ENCODE measurements at regions not wholly inside any gene's neighbourhood (a gene's known extent, or its start where the extent isn't known, plus 50 kb on each side); places are given as distances from the start of the nearest gene placed in this dataset.

DNA sequence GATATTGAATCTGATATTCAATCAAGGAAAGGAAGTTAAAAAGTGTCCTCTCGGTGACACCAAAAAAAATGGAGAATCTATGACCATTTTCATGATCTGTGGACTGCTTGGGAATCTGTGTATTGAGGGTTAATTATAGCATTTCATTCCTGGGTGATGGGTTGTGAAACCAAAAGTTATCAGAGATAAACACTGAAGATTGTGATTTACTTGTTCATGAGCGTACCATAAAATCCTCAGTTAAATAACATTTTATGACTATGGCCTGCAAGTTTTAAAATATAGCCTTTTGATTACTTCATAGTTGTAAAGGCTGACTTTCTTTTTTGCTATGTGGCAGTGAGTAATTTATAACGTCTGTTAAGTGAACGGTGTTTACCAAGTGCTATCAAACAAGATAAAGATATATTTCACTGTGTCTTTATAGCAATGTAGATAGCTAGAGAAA, 267.9 kb upstream of the SEMA6A start:
- Histone ChIP-seq H3K27me3 (replicated peaks; ENCODE audit: insufficient read depth) (no peaks in the 10 kb centered on the region), H3K4me1 (ENCODE audit: control insufficient read depth in 1 of 2, low read depth in 2 of 2) (no peaks in the 10 kb centered on the region), H3K9me3 (no peaks in the 10 kb centered on the region), H3K27ac (no peak overlapping the region), H3K4me3 (no peak overlapping the region), H3K36me3 (no peaks in the 10 kb centered on the region)
- ATAC-seq (ENCODE audit: insufficient number of reproducible peaks, low FRiP score, low read depth) (no peak), DNase-seq (ENCODE audit: low spot score) (no peak)
- TF ChIP-seq, protein P1, sequence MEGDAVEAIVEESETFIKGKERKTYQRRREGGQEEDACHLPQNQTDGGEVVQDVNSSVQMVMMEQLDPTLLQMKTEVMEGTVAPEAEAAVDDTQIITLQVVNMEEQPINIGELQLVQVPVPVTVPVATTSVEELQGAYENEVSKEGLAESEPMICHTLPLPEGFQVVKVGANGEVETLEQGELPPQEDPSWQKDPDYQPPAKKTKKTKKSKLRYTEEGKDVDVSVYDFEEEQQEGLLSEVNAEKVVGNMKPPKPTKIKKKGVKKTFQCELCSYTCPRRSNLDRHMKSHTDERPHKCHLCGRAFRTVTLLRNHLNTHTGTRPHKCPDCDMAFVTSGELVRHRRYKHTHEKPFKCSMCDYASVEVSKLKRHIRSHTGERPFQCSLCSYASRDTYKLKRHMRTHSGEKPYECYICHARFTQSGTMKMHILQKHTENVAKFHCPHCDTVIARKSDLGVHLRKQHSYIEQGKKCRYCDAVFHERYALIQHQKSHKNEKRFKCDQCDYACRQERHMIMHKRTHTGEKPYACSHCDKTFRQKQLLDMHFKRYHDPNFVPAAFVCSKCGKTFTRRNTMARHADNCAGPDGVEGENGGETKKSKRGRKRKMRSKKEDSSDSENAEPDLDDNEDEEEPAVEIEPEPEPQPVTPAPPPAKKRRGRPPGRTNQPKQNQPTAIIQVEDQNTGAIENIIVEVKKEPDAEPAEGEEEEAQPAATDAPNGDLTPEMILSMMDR (IDR thresholded peaks at IDR 0.05): no peak

- TF ChIP-seq, protein P1 (IDR thresholded peaks at IDR 0.05): no peak
- no peak overlapping the region for H3K4me3 ChIP-seq
- H3K27ac ChIP-seq: no peak overlapping the region
- DNase-seq (ENCODE audit: low spot score) (no peak), ATAC-seq (ENCODE audit: insufficient number of reproducible peaks, low FRiP score, low read depth) (no peak)
- no peaks in the 10 kb centered on the region for H3K9me3 ChIP-seq
- H3K36me3 ChIP-seq: no peaks in the 10 kb centered on the region
- no peaks in the 10 kb centered on the region for H3K27me3 ChIP-seq (replicated peaks; ENCODE audit: insufficient read depth)
- H3K4me1 ChIP-seq (ENCODE audit: control insufficient read depth in 1 of 2, low read depth in 2 of 2): no peaks in the 10 kb centered on the region
Measured at GRCh38 chr5:116841734-116842133, 267.1 kb upstream of the SEMA6A start.

GRCh38 chr5:116838011-116838536, 263.5 kb upstream of the SEMA6A start:
- Histone ChIP-seq H3K9me3 (no peaks in the 10 kb centered on the region), H3K36me3 (no peaks in the 10 kb centered on the region), H3K4me1 (ENCODE audit: control insufficient read depth in 1 of 2, low read depth in 2 of 2) (no peaks in the 10 kb centered on the region), H3K27me3 (replicated peaks; ENCODE audit: insufficient read depth) (no peaks in the 10 kb centered on the region), H3K27ac (no peak overlapping the region), H3K4me3 (no peak overlapping the region)
- TF ChIP-seq, protein P1 (IDR thresholded peaks at IDR 0.05): no peak
- no peak for ATAC-seq (ENCODE audit: insufficient number of reproducible peaks, low FRiP score, low read depth)
- no peak for DNase-seq (ENCODE audit: low spot score)

DNA sequence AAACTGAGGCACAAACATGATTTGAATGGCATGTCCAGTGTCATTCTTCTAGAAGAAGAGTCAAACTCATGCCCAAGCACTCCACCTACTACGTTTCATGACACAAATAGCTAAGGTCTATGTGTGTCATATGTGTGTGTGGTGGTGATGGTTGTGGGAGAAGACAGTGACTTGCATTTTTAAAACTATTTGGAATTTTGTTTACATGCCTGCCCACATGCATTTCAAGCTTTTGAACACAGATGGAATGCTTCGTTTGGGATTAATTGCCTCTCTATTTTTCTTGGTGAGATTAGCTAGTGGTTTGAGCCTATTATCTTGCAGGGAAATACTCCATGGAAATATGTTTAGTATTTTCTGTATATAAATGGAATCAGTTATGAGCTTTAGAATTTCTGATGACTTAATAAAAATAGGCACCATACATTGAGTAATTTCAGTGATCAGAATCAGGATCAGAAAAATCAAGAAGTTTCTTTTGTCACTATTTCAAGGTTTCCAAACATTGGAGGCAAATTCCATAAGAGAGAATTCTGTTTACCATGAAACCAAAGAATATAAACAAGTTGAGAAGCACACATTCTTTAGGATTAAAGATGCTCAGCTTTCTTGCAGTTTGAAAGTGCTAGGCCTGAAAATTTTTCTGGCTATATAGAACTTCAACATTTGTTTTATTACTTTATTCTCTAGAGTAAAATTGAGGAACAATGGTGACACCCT, 260.3 kb upstream of the SEMA6A start:
- no peaks in the 10 kb centered on the region for H3K36me3 ChIP-seq
- H3K9me3 ChIP-seq: no peaks in the 10 kb centered on the region
- no peaks in the 10 kb centered on the region for H3K4me1 ChIP-seq (ENCODE audit: control insufficient read depth in 1 of 2, low read depth in 2 of 2)
- no peak for ATAC-seq (ENCODE audit: insufficient number of reproducible peaks, low FRiP score, low read depth)
- H3K27me3 ChIP-seq (replicated peaks; ENCODE audit: insufficient read depth): no peaks in the 10 kb centered on the region
- H3K4me3 ChIP-seq: no peak overlapping the region
- no peak for DNase-seq (ENCODE audit: low spot score)
- no peak overlapping the region for H3K27ac ChIP-seq
- TF ChIP-seq, protein P1 (IDR thresholded peaks at IDR 0.05): no peak

GRCh38 chr5:116830079-116830478, 255.5 kb upstream of the SEMA6A start:
- Histone ChIP-seq H3K4me3 (no peak overlapping the region), H3K27me3 (replicated peaks; ENCODE audit: insufficient read depth) (no peaks in the 10 kb centered on the region), H3K9me3 (no peaks in the 10 kb centered on the region), H3K4me1 (ENCODE audit: control insufficient read depth in 1 of 2, low read depth in 2 of 2) (no peaks in the 10 kb centered on the region), H3K27ac (no peak overlapping the region), H3K36me3 (no peaks in the 10 kb centered on the region)
- no peak for ATAC-seq (ENCODE audit: insufficient number of reproducible peaks, low FRiP score, low read depth)
- DNase-seq (ENCODE audit: low spot score): no peak
- TF ChIP-seq, protein P1 (IDR thresholded peaks at IDR 0.05): no peak

Measured in thoracic aorta (tissue), 2 donors.